Keratinocyte (primary cell): ENCODE measurements at regions not wholly inside any gene's neighbourhood (a gene's known extent, or its start where the extent isn't known, plus 50 kb on each side); places are given as distances from the start of the nearest gene placed in this dataset.

Experiments
- DNase-seq: peaks from one replicate; pipeline ENCODE4 v3.0.0-alpha.2; 2011; ENCODE audit warnings: low read depth, missing footprints, low spot score
- FAIRE-seq: peaks from 2 replicates; lab custom pipeline; 2011; peaks lifted over from hg19 to GRCh38; lab: Jason Lieb, UNC
- H2AFZ ChIP-seq: 2 replicates; pipeline ENCODE4 v1.6.0; 2012; ENCODE audit warnings: low read length, control low read depth, inconsistent platforms; ENCODE audit not compliant: control insufficient read depth
- H3K27ac ChIP-seq: 2 replicates; pipeline ENCODE4 v1.5.1; 2011; ENCODE audit warnings: low read length; ENCODE audit not compliant: control insufficient read depth, insufficient read depth
- H3K27me3 ChIP-seq: 3 replicates; pipeline ENCODE4 v1.6.0; 2011; ENCODE audit warnings: low read length; ENCODE audit not compliant: control insufficient read depth, insufficient read depth; ENCODE audit errors: extremely low read depth
- H3K36me3 ChIP-seq, 2 experiments: 2 replicates in 1 of 2; 3 replicates in 1 of 2; pipeline ENCODE4 v1.5.1; 2011; ENCODE audit warnings: low read length in 2 of 2, mild to moderate bottlenecking in 1 of 2; ENCODE audit not compliant: control insufficient read depth in 2 of 2, insufficient read depth in 2 of 2; ENCODE audit errors: extremely low read depth in 1 of 2
- H3K4me1 ChIP-seq: 3 replicates; pipeline ENCODE4 v1.5.1; 2011; ENCODE audit warnings: low read length; ENCODE audit not compliant: control insufficient read depth, insufficient read depth; ENCODE audit errors: extremely low read depth
- H3K4me2 ChIP-seq: 3 replicates; pipeline ENCODE4 v1.6.0; 2011; ENCODE audit warnings: low read depth, low read length; ENCODE audit not compliant: control insufficient read depth, insufficient read depth; ENCODE audit errors: extremely low read depth
- H3K4me3 ChIP-seq, 3 experiments: fragments of 200-600 bp in 1 of 3; sonication (generic) in 1 of 3; 2 replicates in 2 of 3; 3 replicates in 1 of 3; pipeline ENCODE4 v1.5.1; 2011 to 2016; ENCODE audit warnings: low read length in 3 of 3, mild to moderate bottlenecking in 3 of 3, control low read depth in 2 of 3, inconsistent platforms in 1 of 3, low read depth in 1 of 3, mixed read lengths in 1 of 3, mixed run types in 1 of 3, moderate library complexity in 1 of 3; ENCODE audit not compliant: control insufficient read depth in 2 of 3, insufficient read depth in 2 of 3; ENCODE audit errors: extremely low read depth in 1 of 3
- H3K79me2 ChIP-seq: 2 replicates; pipeline ENCODE4 v1.6.0; 2012; ENCODE audit warnings: low read length; ENCODE audit not compliant: control insufficient read depth, insufficient read depth
- H3K9ac ChIP-seq: 3 replicates; pipeline ENCODE4 v1.6.0; 2011; ENCODE audit warnings: low read length; ENCODE audit not compliant: control insufficient read depth, insufficient read depth; ENCODE audit errors: extremely low read depth
- H3K9me1 ChIP-seq: 3 replicates; pipeline ENCODE4 v1.6.0; 2011; ENCODE audit warnings: low read length; ENCODE audit not compliant: control insufficient read depth, insufficient read depth; ENCODE audit errors: extremely low read depth
- H3K9me3 ChIP-seq: 2 replicates; pipeline ENCODE4 v1.5.1; 2012; ENCODE audit warnings: low read depth, low read length; ENCODE audit not compliant: control insufficient read depth
- H4K20me1 ChIP-seq: 3 replicates; pipeline ENCODE4 v1.6.0; 2011; ENCODE audit warnings: low read length; ENCODE audit not compliant: control insufficient read depth, insufficient read depth; ENCODE audit errors: extremely low read depth
- CTCF ChIP-seq, 3 experiments: IDR thresholded peaks in 1 of 3; conservative IDR thresholded peaks in 1 of 3; optimal IDR thresholded peaks in 1 of 3; 2 replicates in 2 of 3; 3 replicates in 1 of 3; pipeline versions ENCODE3 to v1.5.1; 2011; ENCODE audit warnings: low read length in 3 of 3, mild to moderate bottlenecking in 3 of 3, moderate library complexity in 2 of 3, control low read depth in 1 of 3, inconsistent platforms in 1 of 3; ENCODE audit not compliant: insufficient read depth in 2 of 3; ENCODE audit errors: extremely low read depth in 1 of 3
- EZH2 ChIP-seq: IDR thresholded peaks from one replicate; pipeline ENCODE4 v1.6.1; 2012; ENCODE audit warnings: inconsistent platforms, mild to moderate bottlenecking, low read length, moderate library complexity
- dilution Hi-C: fragments of 300-500 bp; cut with MboI; formaldehyde crosslinking; loops from one replicate; pipeline ENCODE4 v1.7.0; 2020; ENCODE audit warnings: low sequenced_read_pairs; ENCODE audit not compliant: extremely low pct_ligation_motif_present

- dilution Hi-C loops, result no loop called here
- Histone ChIP-seq H3K4me2 (no peak overlapping the region), H3K27me3 (no peaks in the 10 kb centered on the region), H3K9ac (no peak overlapping the region), H3K36me3 (no peaks in the 10 kb centered on the region), H3K4me3 (no peak overlapping the region), H3K27ac (no peak overlapping the region), H2AFZ (no peak overlapping the region), H3K4me1 (no peaks in the 10 kb centered on the region), H3K9me1 (no peaks in the 10 kb centered on the region), H3K9me3 (no peaks in the 10 kb centered on the region), H3K79me2 (no peaks in the 10 kb centered on the region), H4K20me1 (no peaks in the 10 kb centered on the region)
- DNase-seq (peak; percentile 21), FAIRE-seq (peak; percentile 89)
- TF ChIP-seq EZH2 (no peak), CTCF (optimal IDR thresholded peaks at IDR 0.05 in 1 of 3, IDR thresholded peaks at IDR 0.05 in 1 of 3, conservative IDR thresholded peaks at IDR 0.05 in 1 of 3; ENCODE audit: extremely low read depth in 1 of 3, insufficient read depth in 2 of 3, low read length in 3 of 3) (no peak)
These were observed 243.4 kb upstream of the POU2AF2 start for GRCh38 chr11:111001986-111002611.

GRCh38 chr11:111001081-111001430 lies 244.5 kb upstream of the POU2AF2 start:
- Histone ChIP-seq H2AFZ (no peak overlapping the region), H3K27ac (no peak overlapping the region), H3K27me3 (no peaks in the 10 kb centered on the region), H3K9ac (no peak overlapping the region), H3K79me2 (no peaks in the 10 kb centered on the region), H3K36me3 (no peaks in the 10 kb centered on the region), H4K20me1 (no peaks in the 10 kb centered on the region), H3K4me3 (no peak overlapping the region), H3K9me1 (no peaks in the 10 kb centered on the region), H3K4me2 (no peak overlapping the region), H3K9me3 (no peaks in the 10 kb centered on the region), H3K4me1 (no peaks in the 10 kb centered on the region)
- FAIRE-seq, result no peak
- no peak for DNase-seq
- dilution Hi-C loops, result no loop called here
- TF ChIP-seq CTCF (optimal IDR thresholded peaks at IDR 0.05 in 1 of 3, IDR thresholded peaks at IDR 0.05 in 1 of 3, conservative IDR thresholded peaks at IDR 0.05 in 1 of 3; ENCODE audit: extremely low read depth in 1 of 3, insufficient read depth in 2 of 3, low read length in 3 of 3) (no peak), EZH2 (no peak)
